ENCODE measurements at regions not wholly inside any gene's neighbourhood (a gene's known extent, or its start where the extent isn't known, plus 50 kb on each side); places are given as distances from the start of the nearest gene placed in this dataset.

GRCh38 chr1:103911450-103911849 is 161.8 kb downstream of the AMY1C start:
- TF ChIP-seq POLR2A (IDR thresholded peaks at IDR 0.05) (no peak), CTCF (IDR thresholded peaks at IDR 0.05) (no peak)

All from testis (tissue), 2 donors.